Keratinocyte (primary cell): ENCODE measurements at regions not wholly inside any gene's neighbourhood (a gene's known extent, or its start where the extent isn't known, plus 50 kb on each side); places are given as distances from the start of the nearest gene placed in this dataset.
"Not testable (repeated sequence)": the region's sequence is repeated elsewhere in the genome, so short reads cannot be mapped to it uniquely, and the experiment has no call there.

ENCODE experiments used
- CTCF ChIP-seq, 3 experiments: IDR thresholded peaks in 1 of 3; conservative IDR thresholded peaks in 1 of 3; optimal IDR thresholded peaks in 1 of 3; 2 replicates in 2 of 3; 3 replicates in 1 of 3; pipeline versions ENCODE3 to v1.5.1; 2011; ENCODE audit warnings: low read length in 3 of 3, mild to moderate bottlenecking in 3 of 3, moderate library complexity in 2 of 3, control low read depth in 1 of 3, inconsistent platforms in 1 of 3; ENCODE audit not compliant: insufficient read depth in 2 of 3; ENCODE audit errors: extremely low read depth in 1 of 3
- EZH2 ChIP-seq: IDR thresholded peaks from one replicate; pipeline ENCODE4 v1.6.1; 2012; ENCODE audit warnings: inconsistent platforms, mild to moderate bottlenecking, low read length, moderate library complexity

GRCh38 chr7:70989-71388, 121.4 kb upstream of the FAM20C start:
- not testable (repeated sequence) for TF ChIP-seq CTCF (optimal IDR thresholded peaks at IDR 0.05 in 1 of 3, IDR thresholded peaks at IDR 0.05 in 1 of 3, conservative IDR thresholded peaks at IDR 0.05 in 1 of 3; ENCODE audit: extremely low read depth in 1 of 3, insufficient read depth in 2 of 3, low read length in 3 of 3); EZH2
